B cell (primary cell): ENCODE measurements at regions not wholly inside any gene's neighbourhood (a gene's known extent, or its start where the extent isn't known, plus 50 kb on each side); places are given as distances from the start of the nearest gene placed in this dataset.

Source experiments
- EZH2 ChIP-seq: IDR thresholded peaks from 2 replicates; pipeline ENCODE4 v1.6.1; 2012; ENCODE audit warnings: borderline replicate concordance, low read depth, mild to moderate bottlenecking, moderate library complexity, low read length; ENCODE audit not compliant: insufficient read depth, poor library complexity, severe bottlenecking
- TF ChIP-seq, protein P1 (sequence below): fragments of 200-600 bp; IDR thresholded peaks from one replicate; pipeline ENCODE4 v1.8.0; 2022; ENCODE audit warnings: antibody characterized with exemption, mild to moderate bottlenecking

DNA sequence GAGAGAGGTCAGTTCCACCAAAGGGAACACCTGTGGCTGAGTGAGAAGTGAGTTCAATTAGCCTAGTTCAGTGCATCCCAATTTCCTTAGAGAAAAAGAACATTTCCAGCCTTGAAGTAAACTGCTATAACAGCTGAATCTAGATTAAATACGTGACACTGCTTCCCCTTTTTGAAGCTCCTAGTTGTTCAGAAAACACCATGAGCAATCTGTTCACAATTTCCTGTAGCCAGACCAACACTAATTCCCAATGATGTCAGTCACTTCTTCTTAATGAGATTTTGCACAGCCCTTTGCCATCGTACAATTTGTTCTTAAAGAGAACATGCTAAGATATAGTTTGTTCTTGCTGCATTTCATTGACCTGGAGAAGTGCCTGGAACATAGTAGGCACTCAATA is 144.6 kb upstream of the EDNRA start:
- TF ChIP-seq, protein P1, sequence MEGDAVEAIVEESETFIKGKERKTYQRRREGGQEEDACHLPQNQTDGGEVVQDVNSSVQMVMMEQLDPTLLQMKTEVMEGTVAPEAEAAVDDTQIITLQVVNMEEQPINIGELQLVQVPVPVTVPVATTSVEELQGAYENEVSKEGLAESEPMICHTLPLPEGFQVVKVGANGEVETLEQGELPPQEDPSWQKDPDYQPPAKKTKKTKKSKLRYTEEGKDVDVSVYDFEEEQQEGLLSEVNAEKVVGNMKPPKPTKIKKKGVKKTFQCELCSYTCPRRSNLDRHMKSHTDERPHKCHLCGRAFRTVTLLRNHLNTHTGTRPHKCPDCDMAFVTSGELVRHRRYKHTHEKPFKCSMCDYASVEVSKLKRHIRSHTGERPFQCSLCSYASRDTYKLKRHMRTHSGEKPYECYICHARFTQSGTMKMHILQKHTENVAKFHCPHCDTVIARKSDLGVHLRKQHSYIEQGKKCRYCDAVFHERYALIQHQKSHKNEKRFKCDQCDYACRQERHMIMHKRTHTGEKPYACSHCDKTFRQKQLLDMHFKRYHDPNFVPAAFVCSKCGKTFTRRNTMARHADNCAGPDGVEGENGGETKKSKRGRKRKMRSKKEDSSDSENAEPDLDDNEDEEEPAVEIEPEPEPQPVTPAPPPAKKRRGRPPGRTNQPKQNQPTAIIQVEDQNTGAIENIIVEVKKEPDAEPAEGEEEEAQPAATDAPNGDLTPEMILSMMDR: no peak
- TF ChIP-seq EZH2: no peak
